ENCODE measurements at regions not wholly inside any gene's neighbourhood (a gene's known extent, or its start where the extent isn't known, plus 50 kb on each side); places are given as distances from the start of the nearest gene placed in this dataset.

GRCh38 chr22:48320048-48320682 lies 1507.5 kb downstream of the BRD1 start:
- no peak for DNase-seq (ENCODE audit: low read depth)

- no peak for DNase-seq (ENCODE audit: low read depth)
Observed at GRCh38 chr22:48319321-48320047, 1508.2 kb downstream of the BRD1 start.

DNA sequence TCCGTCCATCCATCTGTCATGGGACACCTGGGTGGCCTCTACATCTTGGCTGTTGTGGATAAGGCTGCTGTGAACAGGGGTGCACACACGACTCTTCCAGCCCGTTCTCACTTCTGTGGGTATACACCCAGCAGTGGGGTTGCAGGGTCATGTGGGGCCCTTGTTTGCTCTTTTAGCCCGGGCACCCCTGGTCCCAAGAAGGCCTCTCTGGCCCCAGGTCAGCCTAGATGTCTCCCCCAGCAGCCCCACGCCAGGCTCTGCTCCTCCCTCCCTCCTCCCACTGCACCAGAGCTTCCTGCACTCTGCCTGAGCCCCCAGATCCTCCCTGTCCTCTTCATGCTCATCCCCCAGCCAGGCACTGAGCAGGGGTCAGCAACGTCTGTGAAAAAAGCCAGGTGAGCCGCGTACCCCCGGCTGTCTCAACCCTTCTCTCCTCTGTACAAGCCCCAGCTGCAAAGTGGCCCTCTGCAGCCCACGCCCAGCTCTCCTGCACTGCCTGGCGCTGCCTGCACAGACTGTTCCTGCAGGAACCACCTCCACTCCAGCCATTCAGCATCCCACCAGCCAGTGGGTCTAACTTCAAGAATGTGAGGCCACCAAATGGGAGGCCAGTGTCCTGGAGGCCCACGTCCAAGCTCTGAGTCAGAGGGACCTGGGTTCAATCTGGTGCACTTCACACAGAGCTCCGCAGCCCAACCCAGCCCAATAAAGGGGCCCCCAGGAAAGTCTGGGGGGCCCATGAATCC lies 1508.9 kb downstream of the BRD1 start:
- DNase-seq (ENCODE audit: low read depth) = no peak

DNA sequence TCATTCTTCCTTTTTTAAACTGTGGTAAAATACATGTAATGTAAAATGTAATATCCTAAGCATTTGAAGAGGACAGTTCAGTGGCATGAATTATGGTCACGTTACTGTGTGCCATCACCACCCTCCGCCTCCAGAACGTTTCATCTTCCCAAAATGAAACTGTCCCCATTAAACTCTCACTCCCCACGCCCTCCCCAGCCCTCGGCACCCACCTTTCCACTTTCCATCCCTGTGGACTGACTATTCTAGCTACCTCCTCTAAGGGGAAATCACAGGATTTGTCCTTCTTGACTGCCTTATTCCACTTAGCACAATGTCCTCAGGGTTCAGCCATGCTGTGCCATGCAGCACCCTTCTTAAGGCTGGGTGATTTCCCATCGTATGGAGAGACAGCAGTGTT lies 1509.5 kb downstream of the BRD1 start:
- no peak for DNase-seq (ENCODE audit: low read depth)

DNA sequence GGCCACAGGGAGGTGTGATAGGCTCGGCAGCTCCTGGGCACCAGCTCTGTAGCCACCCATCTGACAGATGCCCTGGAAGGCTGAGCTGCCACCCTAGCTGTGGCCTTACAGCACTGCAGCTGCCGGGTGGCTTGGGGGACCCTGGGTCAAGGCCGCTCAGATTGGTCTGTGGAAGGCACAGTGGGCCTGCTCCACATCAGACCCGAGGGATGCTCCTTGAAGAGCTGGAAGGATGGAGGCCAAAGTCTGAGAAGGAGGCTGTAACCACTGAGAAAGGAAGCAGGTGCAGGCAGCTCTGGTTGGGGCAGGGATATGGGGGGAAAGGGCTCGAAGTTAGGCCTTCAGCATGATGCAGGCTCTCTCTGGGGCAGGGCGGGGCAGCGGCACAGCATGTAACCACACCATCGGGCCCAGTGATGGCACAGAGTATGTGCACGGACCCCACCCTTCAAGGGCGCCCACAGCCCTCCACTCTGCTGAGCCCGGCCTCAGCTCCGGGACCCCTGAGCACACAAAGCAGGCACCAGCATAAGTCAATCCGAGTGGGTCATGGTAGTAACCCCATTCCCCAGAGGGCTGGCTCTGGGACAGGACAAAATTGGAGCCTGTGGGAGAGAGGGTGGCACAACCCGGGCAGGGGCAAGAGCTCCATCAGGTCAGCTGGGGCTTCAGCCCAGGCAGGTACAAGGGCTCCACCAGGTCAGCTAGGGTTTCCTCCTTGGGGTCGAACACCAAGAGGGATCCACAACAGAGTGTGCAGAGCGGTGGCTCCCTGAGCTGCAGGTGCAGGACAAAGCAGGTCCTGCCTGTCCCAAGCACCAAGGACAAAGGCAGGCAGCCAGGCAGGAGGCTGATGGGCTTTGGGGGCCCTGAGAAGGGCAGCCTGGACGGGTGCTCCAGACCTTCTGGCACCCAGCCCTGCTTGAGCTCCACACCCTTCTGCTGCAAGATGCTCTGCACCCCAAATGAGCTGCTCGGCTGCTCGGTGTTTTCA lies 1511.1 kb downstream of the BRD1 start:
- no peak for DNase-seq (ENCODE audit: low read depth)

DNA sequence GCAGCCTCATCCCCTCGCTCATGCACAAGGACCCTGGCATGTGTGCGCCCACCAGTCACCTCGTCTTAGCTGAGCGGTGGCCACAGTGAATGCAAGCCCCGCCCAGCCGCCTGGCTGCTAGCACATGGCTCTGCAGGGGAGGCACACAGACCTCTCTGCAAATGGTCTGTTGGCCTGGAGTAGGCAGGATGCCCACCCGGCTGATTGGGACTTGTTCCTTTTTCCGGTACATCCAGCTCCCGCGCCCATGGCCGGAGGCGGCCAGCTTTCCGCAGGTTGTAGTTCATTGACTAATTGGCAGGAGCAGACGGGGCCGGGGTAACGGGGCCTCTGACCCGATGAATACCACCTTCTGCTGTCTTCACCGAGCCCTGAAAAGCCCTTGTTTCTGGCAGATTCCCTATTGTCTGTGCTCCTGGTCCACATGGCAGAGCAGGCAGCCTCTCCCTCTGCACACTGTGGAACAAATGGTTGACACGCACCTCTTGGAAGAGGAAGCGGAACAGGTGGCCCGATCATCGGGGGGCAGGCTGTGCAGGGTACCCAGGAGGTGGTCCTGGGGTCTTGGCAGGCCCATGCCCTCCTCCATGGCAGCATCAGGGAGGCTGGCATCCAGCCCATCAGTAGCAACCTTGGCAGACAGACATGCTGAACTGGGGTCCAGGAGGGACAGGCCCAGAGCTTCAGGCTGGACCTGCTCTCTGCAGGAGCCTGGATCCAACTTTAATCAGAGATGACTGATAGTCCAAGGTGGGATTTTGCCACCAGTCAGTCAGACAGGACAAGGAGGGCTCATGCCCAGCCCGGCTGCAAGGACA lies 1512.0 kb downstream of the BRD1 start:
- no peak for DNase-seq (ENCODE audit: low read depth)

DNA sequence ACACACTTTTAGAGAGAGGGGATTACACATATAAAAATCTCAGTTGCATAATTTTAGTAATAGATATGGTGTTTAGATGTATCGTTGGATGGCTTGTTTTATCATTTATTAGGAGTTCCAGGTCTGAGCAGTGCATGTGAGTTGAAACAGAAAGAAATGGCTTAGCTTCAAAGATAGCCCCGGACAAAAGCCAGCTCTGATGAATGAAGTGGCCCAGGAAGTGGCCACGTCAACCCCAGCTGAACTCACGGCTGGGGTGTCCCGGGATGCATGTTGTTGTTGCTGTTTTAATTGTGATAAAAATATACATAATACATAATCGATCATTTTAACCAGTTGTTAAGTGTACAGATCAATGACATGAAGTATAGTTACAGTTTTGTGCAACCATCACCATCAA lies 1513.6 kb downstream of the BRD1 start:
- no peak for DNase-seq (ENCODE audit: low read depth)

GRCh38 chr22:48313175-48313830 lies 1514.4 kb downstream of the BRD1 start:
- no peak for DNase-seq (ENCODE audit: low read depth)

DNA sequence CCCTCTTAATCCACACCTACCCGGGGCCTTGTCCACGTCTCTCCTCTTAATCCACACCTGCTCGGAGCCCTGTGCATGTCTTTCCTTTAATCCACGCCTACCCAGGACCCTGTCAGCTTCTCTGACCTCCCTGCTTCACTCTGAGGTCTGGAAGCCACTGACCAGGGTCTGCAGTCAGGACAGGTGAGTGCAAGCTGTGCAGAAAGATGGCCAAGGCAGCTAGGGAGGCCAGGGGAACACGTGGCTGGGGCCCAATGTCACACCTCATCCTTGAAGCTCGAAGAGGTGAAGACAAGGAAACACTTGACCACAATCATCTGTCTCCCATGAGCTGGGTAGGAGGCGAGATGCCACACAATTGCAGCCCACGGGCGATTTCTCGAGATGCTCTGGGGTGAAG lies 1516.9 kb downstream of the BRD1 start:
- DNase-seq (ENCODE audit: low read depth) = no peak

GRCh38 chr22:48310289-48310688 lies 1517.4 kb downstream of the BRD1 start:
- no peak for DNase-seq (ENCODE audit: low read depth)

- no peak for DNase-seq (ENCODE audit: low read depth)
Observed at GRCh38 chr22:48309836-48310235, 1517.8 kb downstream of the BRD1 start.

DNA sequence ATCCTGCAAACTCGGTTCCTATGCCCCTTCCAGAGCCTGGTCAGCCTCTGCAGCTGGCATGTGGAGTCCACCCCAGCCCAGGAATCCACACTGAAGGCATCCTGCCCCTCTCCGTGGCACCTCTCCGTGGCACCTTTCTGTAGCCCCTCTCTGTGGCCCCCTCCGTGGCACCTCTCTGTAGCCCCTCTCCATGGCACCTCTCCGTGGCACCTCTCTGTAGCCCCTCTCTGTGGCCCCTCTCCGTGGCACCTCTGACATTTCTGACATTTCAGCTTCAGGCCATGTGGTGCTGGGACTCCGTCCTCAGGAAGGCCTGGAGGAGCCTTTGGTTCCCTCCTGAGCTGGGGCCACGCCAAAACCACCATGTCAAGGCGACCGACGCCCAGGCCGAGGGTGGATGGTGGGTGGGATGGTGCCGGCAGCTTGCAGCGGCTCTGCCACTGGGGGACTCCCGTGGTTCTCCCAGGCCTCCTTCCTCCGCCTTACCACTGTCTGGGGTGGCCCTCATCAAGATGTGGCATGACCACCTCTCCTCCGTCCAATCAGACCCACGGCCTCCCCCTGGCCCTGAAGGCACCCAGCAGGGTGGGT lies 1518.5 kb downstream of the BRD1 start:
- no peak for DNase-seq (ENCODE audit: low read depth)

DNA sequence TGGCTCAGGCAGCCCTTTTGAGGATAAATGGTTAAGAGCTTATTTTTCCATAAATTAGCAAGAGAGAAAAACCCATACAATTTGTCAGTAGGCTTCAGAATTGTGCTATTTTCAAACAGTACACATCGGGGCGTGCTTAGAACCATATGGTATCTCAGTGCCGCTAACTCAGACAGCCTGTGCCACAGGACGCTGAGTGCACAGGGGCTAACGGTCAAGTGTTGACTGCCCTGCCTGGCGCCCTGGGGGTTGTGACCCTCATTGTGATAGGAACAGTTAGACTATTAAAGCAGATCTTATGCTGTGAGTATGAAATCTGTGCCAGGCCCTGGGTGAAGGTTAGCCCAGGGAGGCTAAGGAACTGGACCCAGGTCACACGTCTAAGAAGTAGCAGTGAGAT lies 1519.7 kb downstream of the BRD1 start:
- DNase-seq (ENCODE audit: low read depth) = no peak

DNA sequence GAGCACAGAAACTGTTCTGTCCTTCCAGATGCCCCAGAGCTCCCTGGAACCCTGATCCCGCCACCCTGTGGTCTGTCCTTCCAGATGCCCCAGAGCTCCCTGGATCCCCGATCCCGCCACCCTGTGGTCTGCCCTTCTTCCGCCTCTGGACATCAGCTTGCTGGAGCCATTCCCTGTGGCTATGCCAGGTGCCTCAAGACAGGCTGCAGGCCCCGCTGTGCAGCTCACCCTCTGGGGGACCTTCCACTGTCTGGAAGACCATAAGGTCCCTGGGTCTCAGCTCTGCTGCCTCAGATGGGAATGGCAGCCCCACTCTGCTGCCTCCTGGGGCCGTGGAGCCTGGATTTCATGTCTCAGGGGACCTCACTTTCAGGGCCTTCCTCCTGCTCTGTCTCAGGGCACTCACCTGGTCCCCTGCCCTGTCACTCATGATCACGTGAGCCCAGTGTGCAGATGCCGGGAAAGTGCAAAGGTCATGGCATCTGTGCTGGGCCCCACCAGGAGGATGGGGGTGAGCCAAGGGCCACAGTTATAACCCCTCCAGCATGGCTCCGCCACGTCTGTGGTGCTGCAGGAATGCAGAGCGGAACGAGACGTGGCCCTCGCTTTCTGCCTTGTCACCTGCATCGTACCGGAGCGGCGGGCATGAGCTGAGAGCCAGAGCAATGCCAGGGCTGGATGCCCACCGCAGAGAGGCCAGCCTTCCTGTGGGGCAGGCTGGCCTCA lies 1520.7 kb downstream of the BRD1 start:
- DNase-seq (ENCODE audit: low read depth) = no peak

- no peak for DNase-seq (ENCODE audit: low read depth)
Observed at GRCh38 chr22:48306284-48306683, 1521.4 kb downstream of the BRD1 start.

- DNase-seq (ENCODE audit: low read depth) = no peak
Observed at GRCh38 chr22:48305726-48306235, 1521.9 kb downstream of the BRD1 start.

DNA sequence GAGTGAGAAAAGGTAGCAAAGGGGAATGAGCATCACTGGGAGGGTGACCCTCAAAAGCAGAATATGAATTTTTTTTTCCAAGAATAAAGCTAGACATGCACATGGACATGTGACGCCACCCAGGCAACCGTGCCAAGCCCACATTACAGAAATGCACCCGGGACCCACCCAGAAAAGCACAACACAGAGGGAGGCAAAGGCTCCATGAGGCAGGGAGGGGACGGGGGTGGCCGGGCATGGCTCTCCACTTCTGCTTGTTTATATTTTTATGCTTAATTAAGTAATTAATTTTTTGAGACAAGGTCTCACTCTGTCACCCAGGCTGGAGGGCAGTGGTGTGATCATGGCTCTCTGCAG lies 1524.3 kb downstream of the BRD1 start:
- no peak for DNase-seq (ENCODE audit: low read depth)

DNA sequence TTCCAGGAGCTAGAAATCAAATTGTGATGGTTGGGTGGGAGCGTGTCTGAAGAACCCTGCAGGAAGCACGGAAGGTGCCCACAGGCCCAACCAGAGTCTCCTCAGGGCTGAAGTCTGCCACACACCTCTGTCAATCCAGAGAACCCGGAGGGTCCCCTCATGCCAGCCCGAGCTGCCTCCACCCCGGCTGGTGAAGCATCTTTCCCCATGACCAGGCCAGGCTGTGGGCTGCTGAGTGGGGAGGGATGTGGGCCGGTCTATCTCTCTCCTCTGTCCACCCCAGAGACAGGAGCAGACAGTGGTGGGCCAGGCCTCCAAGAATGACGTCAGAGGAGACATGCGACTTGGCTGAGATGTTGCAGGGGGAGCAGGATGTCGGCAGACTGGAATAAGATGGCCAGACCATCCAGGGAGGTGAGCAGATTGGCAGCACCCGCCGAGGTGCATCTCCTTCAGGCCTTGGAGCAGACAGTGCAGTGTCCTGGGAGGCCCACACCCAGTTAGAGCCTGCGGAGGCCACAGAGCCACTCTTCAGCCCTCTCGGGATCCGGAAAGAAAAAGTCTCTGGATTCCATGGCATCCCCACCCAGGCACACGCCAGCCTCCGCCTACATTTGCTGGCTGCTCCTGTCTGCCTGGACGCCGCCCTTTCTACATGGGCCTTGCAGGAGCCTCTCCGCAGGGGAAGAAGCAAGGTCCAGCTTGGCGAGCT lies 1524.9 kb downstream of the BRD1 start:
- DNase-seq (ENCODE audit: low read depth) = no peak

- DNase-seq (ENCODE audit: low read depth) = no peak
Observed at GRCh38 chr22:48301908-48302307, 1525.8 kb downstream of the BRD1 start.

All from stimulated activated CD8-positive, alpha-beta memory T cell treated with anti-CD3 and anti-CD28 coated beads, Interleukin-12 subunit alpha, Interleukin-12 subunit beta, amount 100 ng/mL, for 1 hour (primary cell).